ENCODE measurements at regions not wholly inside any gene's neighbourhood (a gene's known extent, or its start where the extent isn't known, plus 50 kb on each side); places are given as distances from the start of the nearest gene placed in this dataset.

DNA sequence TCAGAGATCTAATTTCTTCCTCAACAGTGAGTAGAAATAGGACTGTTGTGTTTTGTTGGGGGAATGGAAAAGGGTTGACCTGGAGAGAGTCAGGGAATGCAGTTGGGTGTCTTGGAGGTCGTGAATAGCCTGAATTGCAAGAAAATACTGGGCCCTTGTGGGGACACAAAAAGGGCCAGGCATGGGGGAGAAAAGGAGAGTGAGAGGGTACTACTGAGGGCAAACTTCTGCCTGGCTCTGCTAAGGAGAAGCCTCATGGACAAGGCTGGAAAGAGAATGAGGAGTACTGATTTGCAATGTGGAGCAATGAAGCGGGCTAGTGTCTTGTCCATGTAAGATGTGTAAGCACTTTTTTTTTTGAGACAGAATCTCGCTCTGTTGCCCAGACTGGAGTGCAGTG, 96.2 kb upstream of the IRF2BP2 start:
- no peak for DNase-seq

- DNase-seq, result no peak
Observed at GRCh38 chr1:234705615-234706014, 95.6 kb upstream of the IRF2BP2 start.

DNA sequence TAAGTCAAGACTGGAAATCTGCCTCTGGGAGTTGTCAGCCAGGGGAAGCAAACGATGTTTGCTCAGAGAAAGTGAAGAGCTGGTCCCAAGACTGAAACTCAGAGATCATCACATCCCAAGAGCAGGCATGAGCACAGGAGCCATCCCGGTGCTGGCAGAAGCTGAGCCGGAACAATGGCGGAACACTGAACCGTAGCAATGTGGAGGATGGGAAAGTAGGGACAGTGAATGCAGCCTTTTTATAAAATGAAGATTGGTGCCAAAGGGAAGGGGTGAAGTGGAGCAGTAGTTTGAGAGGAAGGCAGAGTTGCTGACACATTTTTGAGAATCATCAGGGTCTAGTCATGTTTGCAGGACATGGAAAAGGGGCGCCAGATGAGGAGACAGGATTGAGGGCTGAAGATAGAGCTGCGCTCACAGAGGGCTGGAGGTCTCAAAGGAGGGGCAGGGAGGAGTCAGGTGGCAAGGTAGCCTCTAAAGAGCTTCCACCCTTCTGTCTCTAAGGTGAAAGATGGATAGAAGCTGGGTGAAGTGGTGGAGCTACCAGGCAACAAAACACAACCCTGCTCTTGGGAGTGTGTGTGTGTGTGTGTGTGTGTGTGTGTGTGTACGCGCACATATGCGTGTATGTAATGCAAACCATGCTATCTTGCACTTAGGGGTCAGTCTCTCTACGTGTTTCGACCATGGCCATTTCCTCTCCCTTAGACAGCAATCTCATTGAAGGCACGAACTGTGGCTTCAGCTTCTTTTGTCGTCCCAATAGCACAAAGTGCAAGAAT, 94.3 kb upstream of the IRF2BP2 start:
- DNase-seq, result no peak

DNA sequence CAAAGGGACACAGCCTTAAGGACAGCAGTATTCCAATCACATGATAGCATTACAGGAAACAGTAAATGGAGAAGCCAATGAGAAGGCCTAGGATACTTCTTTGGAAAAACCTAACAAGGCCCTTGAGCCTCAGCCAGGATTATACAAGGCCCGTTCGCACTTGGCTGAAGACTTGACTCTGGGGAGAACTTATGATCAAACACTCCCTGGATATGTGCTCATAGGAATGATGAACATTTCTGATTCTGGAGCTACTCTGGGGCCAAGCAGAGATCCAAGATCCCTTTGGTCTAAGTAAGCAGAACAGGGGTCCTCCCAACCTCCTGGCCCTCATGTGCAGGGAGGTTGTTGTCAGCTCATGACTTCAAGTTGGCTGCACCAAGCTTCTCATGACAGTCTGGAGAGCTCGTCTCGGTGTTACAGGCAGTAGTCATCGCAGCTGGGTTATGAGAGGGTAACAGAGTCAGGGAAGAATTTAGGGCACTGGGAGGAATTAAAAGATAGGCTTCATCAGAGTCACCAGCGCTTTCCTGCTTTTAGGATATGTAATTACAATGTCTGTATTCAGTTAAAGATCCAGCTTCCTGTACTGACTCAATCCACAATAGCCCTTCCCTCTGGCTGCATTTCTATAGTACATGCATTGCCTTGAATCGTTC, 92.5 kb upstream of the IRF2BP2 start:
- no peak for DNase-seq

DNA sequence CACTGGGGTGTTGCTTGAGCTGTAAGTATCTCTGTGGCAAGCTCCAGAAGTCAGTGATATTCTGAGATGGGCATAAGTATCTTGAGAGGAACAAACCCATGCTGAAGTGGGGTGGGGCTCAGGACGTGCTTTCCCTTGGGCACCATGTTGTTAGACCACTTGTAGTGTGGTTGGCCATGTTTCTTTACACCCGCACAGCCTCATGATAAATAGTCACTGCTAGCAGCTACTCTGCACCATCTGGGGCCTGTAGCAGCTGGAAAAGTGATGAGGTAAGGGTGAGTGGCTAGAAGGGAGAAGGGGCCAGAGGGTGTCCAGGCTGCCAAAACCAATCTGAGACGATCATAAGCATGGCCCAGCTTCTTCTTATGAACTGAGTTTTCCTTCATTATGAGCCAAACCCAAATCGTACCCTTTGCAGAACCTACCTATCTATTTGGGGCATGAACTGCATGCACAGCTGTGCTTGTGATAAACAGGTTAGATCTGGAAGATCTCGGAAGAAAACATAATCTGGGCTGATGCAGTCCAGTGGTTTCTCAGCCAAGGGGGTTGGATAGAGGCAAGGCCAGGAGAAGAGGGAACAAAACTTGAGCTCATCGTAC, 91.9 kb upstream of the IRF2BP2 start:
- no peak for DNase-seq

- peak; percentile 66 for DNase-seq
Observed at GRCh38 chr1:234699795-234700665, 90.1 kb upstream of the IRF2BP2 start.

- no peak for DNase-seq
Observed at GRCh38 chr1:234698686-234699085, 88.7 kb upstream of the IRF2BP2 start.

- no peak for DNase-seq
Observed at GRCh38 chr1:234697741-234698140, 87.8 kb upstream of the IRF2BP2 start.

DNA sequence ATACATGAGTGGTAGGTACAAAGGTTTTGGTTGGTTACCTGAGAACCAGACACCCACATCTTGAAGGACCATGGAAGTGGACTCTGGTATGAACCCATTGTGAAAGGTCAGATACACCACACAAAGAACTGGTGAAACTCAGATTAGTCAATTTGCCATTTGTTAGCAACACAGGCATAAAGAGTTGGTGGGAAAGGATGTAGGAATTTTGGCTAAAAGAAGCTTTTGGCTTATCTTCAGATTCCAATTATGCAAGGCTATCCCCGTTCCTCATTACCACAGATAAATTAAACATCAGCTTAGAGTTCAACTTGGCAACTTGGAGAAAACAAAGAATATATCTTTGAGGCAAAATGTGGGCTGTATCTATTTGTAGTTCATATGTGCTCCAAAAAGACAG, 87.0 kb upstream of the IRF2BP2 start:
- DNase-seq, result no peak

DNA sequence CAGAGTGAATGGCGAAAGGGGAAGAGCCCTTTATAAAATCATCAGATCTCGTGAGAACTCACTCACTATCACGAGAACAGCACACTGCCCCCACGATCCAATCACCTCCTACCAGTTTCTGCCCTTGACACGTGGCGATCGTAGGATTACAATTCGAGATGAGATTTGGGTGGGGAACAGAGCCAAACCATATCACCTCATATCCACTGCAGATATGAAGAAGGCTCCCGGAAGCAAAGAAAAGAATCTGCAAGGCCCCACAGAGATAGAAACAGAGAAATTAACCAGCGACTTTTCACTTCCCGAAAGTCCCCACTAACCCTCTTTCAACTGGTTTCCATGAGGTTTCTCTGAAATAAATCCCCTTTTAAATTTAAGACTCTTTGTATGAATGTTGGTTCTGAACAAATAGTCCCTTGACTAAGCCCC, 86.2 kb upstream of the IRF2BP2 start:
- DNase-seq, result no peak

GRCh38 chr1:234694661-234695060, 84.7 kb upstream of the IRF2BP2 start:
- DNase-seq, result no peak

DNA sequence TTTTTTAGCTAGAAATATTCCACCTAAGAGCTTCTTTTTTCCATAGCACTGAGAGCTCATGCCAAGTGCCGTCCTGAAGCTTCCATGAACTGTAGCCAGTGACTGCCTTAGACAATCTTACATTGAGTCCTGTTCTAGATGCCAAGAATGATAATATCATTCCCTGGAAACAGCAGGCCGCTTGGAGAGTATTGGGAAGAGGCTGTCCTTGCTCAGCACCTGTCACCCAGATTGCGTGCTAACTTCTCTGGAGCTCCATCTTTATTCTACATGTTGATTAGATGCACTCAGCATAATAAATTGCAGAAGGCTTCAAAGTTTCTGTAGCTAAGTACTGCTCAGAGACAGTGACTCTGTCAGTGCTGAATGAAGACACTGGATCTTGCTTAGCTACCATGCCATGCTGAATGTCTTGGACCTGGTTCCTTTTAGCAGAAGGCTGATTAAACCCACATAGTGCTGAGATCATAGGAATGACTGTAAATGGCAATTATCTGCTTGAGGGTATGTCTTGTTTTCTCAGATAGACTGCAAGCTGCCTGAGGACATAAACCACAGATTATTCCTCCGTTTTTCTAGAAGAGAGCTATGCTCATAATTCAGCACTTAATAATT, 83.1 kb upstream of the IRF2BP2 start:
- DNase-seq, result peak; percentile 49

DNA sequence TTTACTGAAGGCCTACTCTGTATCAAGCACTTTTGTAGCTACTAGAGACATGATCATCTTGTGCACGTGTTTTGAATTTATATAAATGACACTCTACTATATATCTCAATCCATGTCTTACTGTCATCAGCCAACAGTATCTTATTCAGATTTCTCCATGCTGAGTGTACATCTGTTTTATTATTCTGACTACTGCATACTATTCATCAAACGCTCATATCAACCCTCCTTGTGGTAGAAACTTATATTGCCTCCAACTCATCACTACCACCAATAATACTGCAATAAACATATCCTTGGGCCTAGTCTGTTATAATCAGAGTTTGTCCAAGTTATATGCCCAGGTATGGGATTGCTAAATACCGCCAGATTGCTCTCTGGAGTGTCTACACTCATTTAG, 81.6 kb upstream of the IRF2BP2 start:
- DNase-seq, result no peak

GRCh38 chr1:234690872-234691271, 80.9 kb upstream of the IRF2BP2 start:
- no peak for DNase-seq

GRCh38 chr1:234689236-234689635, 79.3 kb upstream of the IRF2BP2 start:
- DNase-seq, result no peak

- DNase-seq, result no peak
Observed at GRCh38 chr1:234687011-234687410, 77.0 kb upstream of the IRF2BP2 start.

- DNase-seq, result no peak
Observed at GRCh38 chr1:234686035-234686434, 76.1 kb upstream of the IRF2BP2 start.

DNA sequence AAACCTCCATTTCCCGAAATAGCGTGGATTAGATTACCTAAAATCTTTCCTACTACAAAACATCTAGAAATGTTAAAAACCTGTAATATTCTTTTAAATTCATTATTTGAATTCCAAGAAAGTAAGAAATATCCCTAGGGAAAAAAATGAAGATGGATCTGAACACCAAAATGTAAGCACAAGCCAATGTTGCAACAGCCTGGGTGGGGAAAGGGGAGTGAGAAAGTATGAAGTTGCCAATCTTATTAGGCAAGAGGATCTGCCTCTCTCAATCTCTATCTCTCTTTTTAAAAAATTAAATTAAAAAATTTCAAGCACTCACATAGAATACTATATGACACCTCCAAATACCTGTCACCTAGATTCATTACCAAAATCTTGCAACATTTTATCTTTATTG, 74.9 kb upstream of the IRF2BP2 start:
- no peak for DNase-seq

- peak; percentile 59 for DNase-seq
Observed at GRCh38 chr1:234683861-234684632, 74.1 kb upstream of the IRF2BP2 start.

GRCh38 chr1:234683127-234683860, 73.3 kb upstream of the IRF2BP2 start:
- no peak for DNase-seq

GRCh38 chr1:234681990-234682389, 72.0 kb upstream of the IRF2BP2 start:
- no peak for DNase-seq
